ENCODE measurements at regions not wholly inside any gene's neighbourhood (a gene's known extent, or its start where the extent isn't known, plus 50 kb on each side); places are given as distances from the start of the nearest gene placed in this dataset.

DNA sequence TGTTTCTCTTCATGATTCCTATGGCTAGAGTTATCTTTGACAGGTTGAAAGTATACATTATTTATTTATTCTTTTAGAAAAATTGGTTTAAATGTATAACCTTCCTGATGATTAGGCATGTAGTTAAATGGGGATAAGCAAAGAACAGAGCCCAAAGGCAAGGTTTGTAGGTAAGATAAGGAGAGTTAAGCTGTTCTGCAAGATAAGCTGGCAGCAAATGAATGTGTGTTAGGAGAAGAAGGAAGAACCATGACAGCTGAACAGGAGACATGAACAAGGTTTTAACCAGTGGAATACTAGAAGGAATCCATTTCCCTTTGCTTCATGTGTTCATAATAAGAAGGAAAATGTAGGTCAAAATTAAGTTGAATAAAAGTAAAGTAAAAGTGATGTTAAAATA is 1330.1 kb upstream of the USP15 start:
- DNase-seq, result no peak
- in situ Hi-C loops (cut with HindIII; ENCODE audit: low pct_ligation_motif_present, low sequenced_read_pairs), result no loop called here
- Histone ChIP-seq H3K4me3 (ENCODE audit: low read depth, low read length) (no peak overlapping the region), H3K36me3 (replicated peaks) (no peaks in the 10 kb centered on the region), H3K27ac (no peak overlapping the region), H3K27me3 (replicated peaks) (no peaks in the 10 kb centered on the region)
- TF ChIP-seq, protein P1, sequence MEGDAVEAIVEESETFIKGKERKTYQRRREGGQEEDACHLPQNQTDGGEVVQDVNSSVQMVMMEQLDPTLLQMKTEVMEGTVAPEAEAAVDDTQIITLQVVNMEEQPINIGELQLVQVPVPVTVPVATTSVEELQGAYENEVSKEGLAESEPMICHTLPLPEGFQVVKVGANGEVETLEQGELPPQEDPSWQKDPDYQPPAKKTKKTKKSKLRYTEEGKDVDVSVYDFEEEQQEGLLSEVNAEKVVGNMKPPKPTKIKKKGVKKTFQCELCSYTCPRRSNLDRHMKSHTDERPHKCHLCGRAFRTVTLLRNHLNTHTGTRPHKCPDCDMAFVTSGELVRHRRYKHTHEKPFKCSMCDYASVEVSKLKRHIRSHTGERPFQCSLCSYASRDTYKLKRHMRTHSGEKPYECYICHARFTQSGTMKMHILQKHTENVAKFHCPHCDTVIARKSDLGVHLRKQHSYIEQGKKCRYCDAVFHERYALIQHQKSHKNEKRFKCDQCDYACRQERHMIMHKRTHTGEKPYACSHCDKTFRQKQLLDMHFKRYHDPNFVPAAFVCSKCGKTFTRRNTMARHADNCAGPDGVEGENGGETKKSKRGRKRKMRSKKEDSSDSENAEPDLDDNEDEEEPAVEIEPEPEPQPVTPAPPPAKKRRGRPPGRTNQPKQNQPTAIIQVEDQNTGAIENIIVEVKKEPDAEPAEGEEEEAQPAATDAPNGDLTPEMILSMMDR (IDR thresholded peaks at IDR 0.05; ENCODE audit: low read depth, low read length, missing control alignments), result no peak

DNA sequence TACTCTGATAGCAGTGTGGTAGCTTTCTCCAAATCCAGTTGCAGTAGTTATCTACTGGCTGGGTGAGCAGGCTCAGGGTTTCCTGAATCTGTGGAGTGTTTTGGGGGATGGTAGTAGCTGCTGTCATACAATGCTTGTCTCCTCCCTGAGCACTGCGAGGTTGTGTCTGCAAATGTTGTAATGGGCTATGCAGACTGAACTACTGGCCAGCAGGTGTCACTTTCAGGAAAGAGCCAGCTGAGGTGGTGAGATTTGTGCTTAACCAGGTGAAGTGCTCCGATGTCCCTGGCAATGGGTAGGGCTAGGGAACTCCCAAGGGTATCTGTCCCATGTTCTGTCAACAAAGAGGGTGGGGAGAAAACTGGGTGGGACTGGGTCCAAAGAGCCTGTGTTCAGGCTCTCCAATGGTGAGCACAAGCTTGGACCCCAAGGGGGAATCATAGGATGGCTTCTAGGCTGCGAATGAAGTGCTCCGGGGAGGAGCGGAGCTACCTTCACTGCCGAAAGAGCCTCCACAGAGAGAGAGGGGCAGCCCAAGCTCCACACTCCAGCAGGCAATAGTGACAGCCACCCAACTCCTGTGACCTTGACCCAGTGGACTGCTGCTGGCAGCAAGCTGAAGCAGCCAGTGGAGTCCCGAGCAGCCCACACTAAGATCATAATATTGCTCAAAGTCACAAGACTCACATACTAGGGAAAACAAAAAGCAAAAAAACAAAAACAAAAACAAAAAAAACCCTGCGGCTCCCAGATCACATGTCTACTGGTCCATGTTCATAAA is 1324.0 kb upstream of the USP15 start:
- Histone ChIP-seq H3K27me3 (replicated peaks) (no peaks in the 10 kb centered on the region), H3K4me3 (ENCODE audit: low read depth, low read length) (no peak overlapping the region), H3K36me3 (replicated peaks) (no peaks in the 10 kb centered on the region), H3K27ac (no peak overlapping the region)
- TF ChIP-seq, protein P1 (IDR thresholded peaks at IDR 0.05; ENCODE audit: low read depth, low read length, missing control alignments), result no peak
- no peak for DNase-seq
- in situ Hi-C loops (cut with HindIII; ENCODE audit: low pct_ligation_motif_present, low sequenced_read_pairs), result no loop called here

DNA sequence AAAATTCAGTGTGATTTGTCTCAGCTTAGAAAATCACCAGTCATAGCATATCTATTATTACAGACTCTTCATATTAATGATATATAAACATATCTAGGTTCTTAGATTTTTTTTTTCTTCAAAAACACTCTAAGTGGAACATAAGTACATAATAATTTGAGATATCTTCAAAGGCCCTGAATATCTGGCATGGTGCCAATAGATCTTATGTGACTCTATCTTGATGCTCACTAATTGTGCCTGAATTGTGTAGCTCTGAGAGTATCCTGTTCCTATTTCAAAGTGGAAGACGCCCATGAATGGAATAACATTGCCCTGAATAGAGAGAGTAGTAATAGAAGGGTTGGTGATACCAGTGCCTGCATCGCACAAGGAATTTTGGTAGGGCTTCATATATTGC is 1312.7 kb upstream of the USP15 start:
- TF ChIP-seq, protein P1 (IDR thresholded peaks at IDR 0.05; ENCODE audit: low read depth, low read length, missing control alignments), result no peak

GRCh38 chr12:60967128-60967527 is 1293.1 kb upstream of the USP15 start:
- no peak for DNase-seq
- in situ Hi-C loops (cut with HindIII; ENCODE audit: low pct_ligation_motif_present, low sequenced_read_pairs), result no loop called here
- Histone ChIP-seq H3K36me3 (replicated peaks) (no peaks in the 10 kb centered on the region), H3K27me3 (replicated peaks) (no peaks in the 10 kb centered on the region), H3K27ac (no peak overlapping the region), H3K4me3 (ENCODE audit: low read depth, low read length) (no peak overlapping the region)
- TF ChIP-seq, protein P1 (IDR thresholded peaks at IDR 0.05; ENCODE audit: low read depth, low read length, missing control alignments), result no peak

More for the DNA sequence above, 1312.7 kb upstream of the USP15 start:
- in situ Hi-C loops (cut with HindIII; ENCODE audit: low pct_ligation_motif_present, low sequenced_read_pairs), result no loop called here
- no peak for DNase-seq
- no peak overlapping the region for H3K27ac ChIP-seq
- no peaks in the 10 kb centered on the region for H3K36me3 ChIP-seq (replicated peaks)
- no peak overlapping the region for H3K4me3 ChIP-seq (ENCODE audit: low read depth, low read length)
- H3K27me3 ChIP-seq (replicated peaks), result no peaks in the 10 kb centered on the region

- in situ Hi-C loops (cut with HindIII; ENCODE audit: low pct_ligation_motif_present, low sequenced_read_pairs), result no loop called here
- Histone ChIP-seq H3K4me3 (ENCODE audit: low read depth, low read length) (no peak overlapping the region), H3K27me3 (replicated peaks) (no peaks in the 10 kb centered on the region), H3K36me3 (replicated peaks) (no peaks in the 10 kb centered on the region), H3K27ac (no peak overlapping the region)
- TF ChIP-seq, protein P1 (IDR thresholded peaks at IDR 0.05; ENCODE audit: low read depth, low read length, missing control alignments), result peak; percentile 31
- no peak for DNase-seq
Observed at GRCh38 chr12:60977966-60978365, 1282.2 kb upstream of the USP15 start.

DNA sequence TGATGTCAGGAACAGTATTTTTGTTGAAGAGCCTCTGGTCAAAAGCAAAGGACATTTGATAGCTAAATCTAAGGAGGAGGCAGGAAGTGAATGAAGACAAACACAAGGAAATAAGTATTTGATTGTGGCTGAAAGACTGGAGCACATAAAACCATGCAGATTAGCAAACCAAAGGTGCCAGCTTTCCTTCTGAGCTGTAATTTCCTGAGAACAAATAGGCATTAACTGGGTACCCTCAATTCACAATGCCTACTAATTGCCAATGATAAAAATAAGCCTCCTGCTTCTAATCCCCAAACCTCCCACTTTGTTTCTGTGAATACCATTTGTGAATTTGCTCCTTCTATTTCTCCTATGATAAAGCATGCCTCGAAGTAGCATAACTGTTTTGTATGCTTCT is 1279.6 kb upstream of the USP15 start:
- H3K4me3 ChIP-seq (ENCODE audit: low read depth, low read length), result no peak overlapping the region
- TF ChIP-seq, protein P1 (IDR thresholded peaks at IDR 0.05; ENCODE audit: low read depth, low read length, missing control alignments), result no peak
- H3K27me3 ChIP-seq (replicated peaks), result no peaks in the 10 kb centered on the region
- in situ Hi-C loops (cut with HindIII; ENCODE audit: low pct_ligation_motif_present, low sequenced_read_pairs), result no loop called here
- no peak overlapping the region for H3K27ac ChIP-seq
- DNase-seq, result no peak
- H3K36me3 ChIP-seq (replicated peaks), result no peaks in the 10 kb centered on the region

All from brain microvascular endothelial cell (primary cell).